Ascending aorta (tissue), 2 donors: ENCODE measurements at regions not wholly inside any gene's neighbourhood (a gene's known extent, or its start where the extent isn't known, plus 50 kb on each side); places are given as distances from the start of the nearest gene placed in this dataset.

Source experiments
- DNase-seq, 2 donors: peaks; one replicate each; pipeline ENCODE4 v3.0.0-alpha.2; 2019; ENCODE audit warnings: low spot score in 2 of 2
- H3K27ac ChIP-seq, 2 donors: fragments of 200-600 bp; sonication (generic); one replicate each; pipeline ENCODE4 v1.5.1; 2016 to 2017; ENCODE audit warnings: mild to moderate bottlenecking in 1 of 2
- H3K27me3 ChIP-seq: fragments of 200-600 bp; sonication (generic); one replicate; pipeline ENCODE4 v1.5.1; 2017
- H3K36me3 ChIP-seq, 2 donors: fragments of 200-600 bp; sonication (generic); one replicate each; pipeline ENCODE4 v1.5.1; 2016
- H3K4me1 ChIP-seq, 2 donors: fragments of 200-600 bp; sonication (generic); one replicate each; pipeline ENCODE4 v1.5.1; 2016 to 2017; ENCODE audit warnings: mild to moderate bottlenecking in 1 of 2
- H3K4me3 ChIP-seq, 2 donors: fragments of 200-600 bp; sonication (generic); one replicate each; pipeline ENCODE4 v1.5.1; 2016 to 2017; ENCODE audit warnings: mild to moderate bottlenecking in 1 of 2
- H3K9me3 ChIP-seq, 2 donors: fragments of 200-600 bp; sonication (generic); one replicate each; pipeline ENCODE4 v1.5.1; 2016
- CTCF ChIP-seq, 3 experiments: fragments of 200-600 bp in 2 of 3; fragments of 450-650 bp in 1 of 3; sonication (generic) in 2 of 3; IDR thresholded peaks; one replicate each; pipeline ENCODE4 v1.5.1; 2016 to 2019; ENCODE audit warnings: antibody characterized with exemption in 3 of 3, mild to moderate bottlenecking in 1 of 3, moderate library complexity in 1 of 3
- intact Hi-C: fragments of 100-400 bp; cut with DNase I; formaldehyde crosslinking; loops from one replicate; pipeline ENCODE4 v1.15.1; 2023

GRCh38 chr12:77343291-77343690, 277.9 kb upstream of the E2F7 start:
- Histone ChIP-seq H3K27me3 (no peaks in the 10 kb centered on the region), H3K4me3 (no peak overlapping the region), H3K9me3 (no peaks in the 10 kb centered on the region), H3K27ac (no peak overlapping the region), H3K36me3 (no peaks in the 10 kb centered on the region), H3K4me1 (peaks cover 0 to 3% of the 10 kb centered on the region in 2 donors)
- no peak for TF ChIP-seq CTCF (IDR thresholded peaks at IDR 0.05)
- intact Hi-C loops, result no loop called here
- DNase-seq, result no peak

GRCh38 chr12:77342253-77342652, 276.9 kb upstream of the E2F7 start:
- TF ChIP-seq CTCF (IDR thresholded peaks at IDR 0.05), result no peak
- Histone ChIP-seq H3K9me3 (no peaks in the 10 kb centered on the region), H3K4me1 (peaks cover 0 to 3% of the 10 kb centered on the region in 2 donors), H3K4me3 (no peak overlapping the region), H3K36me3 (no peaks in the 10 kb centered on the region), H3K27ac (no peak overlapping the region), H3K27me3 (no peaks in the 10 kb centered on the region)
- no peak for DNase-seq
- intact Hi-C loops, result no loop called here

GRCh38 chr12:77339610-77340009, 274.2 kb upstream of the E2F7 start:
- Histone ChIP-seq H3K4me3 (no peak overlapping the region), H3K27ac (no peak overlapping the region), H3K9me3 (no peaks in the 10 kb centered on the region), H3K36me3 (no peaks in the 10 kb centered on the region), H3K4me1 (no peaks in the 10 kb centered on the region), H3K27me3 (no peaks in the 10 kb centered on the region)
- intact Hi-C loops, result no loop called here
- TF ChIP-seq CTCF (IDR thresholded peaks at IDR 0.05), result no peak
- DNase-seq, result no peak

GRCh38 chr12:77337362-77337761, 272.0 kb upstream of the E2F7 start:
- Histone ChIP-seq H3K9me3 (no peaks in the 10 kb centered on the region), H3K4me1 (no peaks in the 10 kb centered on the region), H3K4me3 (no peak overlapping the region), H3K36me3 (no peaks in the 10 kb centered on the region), H3K27me3 (no peaks in the 10 kb centered on the region), H3K27ac (no peak overlapping the region)
- no peak for DNase-seq
- TF ChIP-seq CTCF (IDR thresholded peaks at IDR 0.05), result no peak
- intact Hi-C loops, result no loop called here

- intact Hi-C loops, result no loop called here
- no peak for DNase-seq
- Histone ChIP-seq H3K36me3 (no peaks in the 10 kb centered on the region), H3K9me3 (no peaks in the 10 kb centered on the region), H3K27me3 (no peaks in the 10 kb centered on the region), H3K4me1 (no peaks in the 10 kb centered on the region), H3K4me3 (no peak overlapping the region), H3K27ac (no peak overlapping the region)
- TF ChIP-seq CTCF (IDR thresholded peaks at IDR 0.05), result no peak
Measured at GRCh38 chr12:77334806-77335205, 269.4 kb upstream of the E2F7 start.

- Histone ChIP-seq H3K36me3 (no peaks in the 10 kb centered on the region), H3K27ac (no peak overlapping the region), H3K4me1 (no peaks in the 10 kb centered on the region), H3K4me3 (no peak overlapping the region), H3K9me3 (no peaks in the 10 kb centered on the region), H3K27me3 (no peaks in the 10 kb centered on the region)
- intact Hi-C loops, result loop anchor here (10.0 kb wide), 1 partner anchor 264 kb away; the partner anchor contains the start of gene E2F7
- TF ChIP-seq CTCF (IDR thresholded peaks at IDR 0.05), result no peak
- no peak for DNase-seq
Measured at GRCh38 chr12:77328326-77328725, 263.0 kb upstream of the E2F7 start.
